ENCODE measurements at regions not wholly inside any gene's neighbourhood (a gene's known extent, or its start where the extent isn't known, plus 50 kb on each side); places are given as distances from the start of the nearest gene placed in this dataset.
A peak's percentile ranks its signal among the peaks of the same experiment; 100 is the strongest.
"Not testable (repeated sequence)": the region's sequence is repeated elsewhere in the genome, so short reads cannot be mapped to it uniquely, and the experiment has no call there.

DNA sequence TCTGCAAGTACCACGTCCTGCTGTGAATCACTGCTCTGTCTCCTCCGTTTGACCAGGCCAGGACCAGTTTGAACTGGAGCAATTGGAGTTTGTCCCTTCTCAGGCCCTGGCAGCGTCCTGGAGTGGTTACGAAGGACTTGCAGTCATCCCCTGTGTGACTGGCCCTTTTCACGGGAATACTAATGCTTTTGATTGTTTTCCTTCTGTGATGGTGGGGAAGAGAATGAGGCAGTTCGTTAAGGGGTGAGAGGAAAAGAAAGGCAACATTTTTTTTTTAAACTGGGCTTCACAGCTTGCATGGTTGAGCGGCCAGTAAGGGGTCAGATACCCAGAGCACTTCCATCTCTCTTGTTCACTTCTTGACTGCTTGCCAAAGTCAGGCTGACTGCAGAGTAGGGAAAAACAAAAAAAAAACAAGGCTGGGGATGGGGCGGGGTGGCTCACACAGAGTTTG is 153.5 kb upstream of the STK32A start:
- Mint-ChIP-seq H3K27ac (no peak overlapping the region), H3K27me3 (no peaks in the 10 kb centered on the region), H3K4me1 (no peaks in the 10 kb centered on the region), H3K9me3 (no peaks in the 10 kb centered on the region), H3K36me3 (no peaks in the 10 kb centered on the region), H3K4me3 (no peak overlapping the region)
- DNase-seq: no peak
- CTCF ChIA-PET: no interaction called here

DNA sequence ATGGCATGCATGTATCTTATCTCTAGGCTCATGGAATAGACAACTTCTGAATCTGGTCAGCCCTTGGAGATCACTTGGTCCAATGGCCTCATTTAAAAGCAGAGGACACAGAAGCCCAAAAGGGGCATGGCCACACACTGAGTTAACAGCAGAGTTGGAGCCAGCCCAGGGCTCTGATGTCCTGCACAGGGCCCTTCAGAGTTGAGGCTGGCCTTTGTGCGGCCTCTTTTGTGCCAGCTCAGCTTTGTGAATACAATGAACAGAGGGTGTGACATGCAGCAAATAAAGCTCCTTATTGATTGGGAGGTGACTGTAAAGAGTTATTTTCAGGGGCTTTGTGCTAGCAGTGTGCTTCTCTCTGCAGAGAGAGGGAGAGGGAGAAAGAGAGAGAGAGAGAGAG is 150.1 kb upstream of the STK32A start:
- H3K27ac Mint-ChIP-seq: no peak overlapping the region
- no peak for DNase-seq
- no peaks in the 10 kb centered on the region for H3K9me3 Mint-ChIP-seq
- no peak overlapping the region for H3K4me3 Mint-ChIP-seq
- H3K27me3 Mint-ChIP-seq: no peaks in the 10 kb centered on the region
- H3K4me1 Mint-ChIP-seq: no peaks in the 10 kb centered on the region
- H3K36me3 Mint-ChIP-seq: no peaks in the 10 kb centered on the region
- CTCF ChIA-PET: interaction anchor here (1.7 kb wide), 1 partner anchor 14 kb away, joined by 4 read pairs; no protein-coding TSS in a partner anchor

DNA sequence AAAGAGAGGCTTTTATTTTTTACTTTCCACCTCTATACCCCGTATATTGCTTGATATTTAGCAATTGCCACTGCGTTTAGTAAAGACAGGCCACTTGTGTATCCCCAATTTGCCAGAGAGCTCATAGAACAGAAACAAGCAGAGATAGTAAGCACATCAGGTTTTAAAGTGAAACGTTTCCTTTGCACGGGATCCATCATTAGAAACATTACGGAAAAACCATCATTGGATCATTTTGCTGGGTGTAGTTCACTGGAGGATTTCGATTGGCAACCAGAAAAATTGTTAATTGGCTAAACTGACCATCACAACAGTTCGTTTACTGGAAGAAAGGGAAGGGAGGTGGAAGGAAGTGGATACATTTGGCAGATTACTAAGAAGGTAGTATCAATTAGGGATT is 149.4 kb upstream of the STK32A start:
- Mint-ChIP-seq H3K4me1 (no peaks in the 10 kb centered on the region), H3K27me3 (no peaks in the 10 kb centered on the region), H3K36me3 (no peaks in the 10 kb centered on the region), H3K4me3 (no peak overlapping the region), H3K27ac (no peak overlapping the region), H3K9me3 (no peaks in the 10 kb centered on the region)
- CTCF ChIA-PET: interaction anchor here (1.7 kb wide), 1 partner anchor 13 kb away, joined by 4 read pairs; no protein-coding TSS in a partner anchor
- DNase-seq: no peak

DNA sequence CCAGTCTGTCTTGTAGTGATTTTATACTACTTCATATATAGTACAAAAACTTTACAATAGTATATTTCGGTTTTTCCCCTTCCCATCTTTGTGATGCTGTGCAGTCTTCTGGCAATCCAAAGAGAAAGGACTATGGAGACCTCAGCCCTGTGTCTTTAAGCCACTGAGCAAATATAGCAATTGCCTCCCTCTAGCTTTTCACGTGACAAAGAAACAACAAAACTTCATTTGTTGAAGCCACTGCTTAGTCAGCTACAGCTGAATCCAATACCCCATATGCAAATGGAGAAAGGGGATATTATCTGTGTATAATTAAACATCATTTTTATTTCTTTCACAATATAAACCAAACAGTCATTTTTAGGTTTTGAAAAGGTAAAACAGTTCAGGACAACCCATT is 142.8 kb upstream of the STK32A start:
- no peak for DNase-seq
- Mint-ChIP-seq H3K4me3 (no peak overlapping the region), H3K27ac (no peak overlapping the region), H3K36me3 (no peaks in the 10 kb centered on the region), H3K9me3 (no peaks in the 10 kb centered on the region), H3K27me3 (no peaks in the 10 kb centered on the region), H3K4me1 (no peaks in the 10 kb centered on the region)
- CTCF ChIA-PET: no interaction called here

DNA sequence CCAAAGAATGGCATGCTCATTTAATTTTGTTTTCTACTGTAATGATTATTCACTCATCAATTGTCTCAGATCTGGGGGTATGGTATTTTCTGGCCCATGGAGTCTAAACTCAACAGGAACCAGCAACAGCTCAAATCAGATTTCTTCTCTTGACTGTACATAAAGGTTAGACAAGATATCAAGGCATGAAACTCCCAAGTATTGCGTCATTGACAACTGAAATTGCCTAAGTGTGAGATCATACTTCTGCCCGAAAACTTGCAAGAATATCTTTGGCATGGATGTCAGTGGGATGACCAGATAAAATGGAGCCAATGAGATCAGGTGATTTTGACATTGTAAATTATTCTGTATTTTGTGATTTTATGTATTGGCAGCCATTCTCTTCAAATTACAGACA is 141.7 kb upstream of the STK32A start:
- H3K4me3 Mint-ChIP-seq: no peak overlapping the region
- H3K9me3 Mint-ChIP-seq: no peaks in the 10 kb centered on the region
- no peak overlapping the region for H3K27ac Mint-ChIP-seq
- H3K27me3 Mint-ChIP-seq: no peaks in the 10 kb centered on the region
- no peaks in the 10 kb centered on the region for H3K36me3 Mint-ChIP-seq
- DNase-seq: no peak
- CTCF ChIA-PET: no interaction called here
- no peaks in the 10 kb centered on the region for H3K4me1 Mint-ChIP-seq

DNA sequence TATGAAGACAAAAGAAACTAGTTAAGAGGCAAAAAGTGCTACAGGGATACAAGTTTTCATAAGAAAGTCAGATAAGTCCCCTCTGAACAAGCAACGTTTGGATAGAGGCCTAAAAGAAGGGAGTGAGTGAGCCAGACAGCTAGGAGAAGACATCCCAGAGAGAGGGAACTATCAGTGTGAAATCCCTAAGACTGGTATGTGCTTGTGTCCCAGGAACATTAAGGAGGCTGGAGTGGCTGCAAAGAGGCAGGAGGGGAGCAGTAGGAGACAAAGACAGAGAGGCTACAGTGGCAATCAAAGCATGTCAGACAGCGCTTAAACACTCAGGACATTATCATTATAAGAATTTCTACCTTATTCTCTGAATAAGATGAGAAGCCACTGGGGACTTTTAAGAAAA is 139.1 kb upstream of the STK32A start:
- Mint-ChIP-seq H3K9me3 (no peaks in the 10 kb centered on the region), H3K4me3 (no peak overlapping the region), H3K4me1 (no peaks in the 10 kb centered on the region), H3K36me3 (no peaks in the 10 kb centered on the region), H3K27me3 (no peaks in the 10 kb centered on the region), H3K27ac (no peak overlapping the region)
- DNase-seq: no peak
- CTCF ChIA-PET: no interaction called here

DNA sequence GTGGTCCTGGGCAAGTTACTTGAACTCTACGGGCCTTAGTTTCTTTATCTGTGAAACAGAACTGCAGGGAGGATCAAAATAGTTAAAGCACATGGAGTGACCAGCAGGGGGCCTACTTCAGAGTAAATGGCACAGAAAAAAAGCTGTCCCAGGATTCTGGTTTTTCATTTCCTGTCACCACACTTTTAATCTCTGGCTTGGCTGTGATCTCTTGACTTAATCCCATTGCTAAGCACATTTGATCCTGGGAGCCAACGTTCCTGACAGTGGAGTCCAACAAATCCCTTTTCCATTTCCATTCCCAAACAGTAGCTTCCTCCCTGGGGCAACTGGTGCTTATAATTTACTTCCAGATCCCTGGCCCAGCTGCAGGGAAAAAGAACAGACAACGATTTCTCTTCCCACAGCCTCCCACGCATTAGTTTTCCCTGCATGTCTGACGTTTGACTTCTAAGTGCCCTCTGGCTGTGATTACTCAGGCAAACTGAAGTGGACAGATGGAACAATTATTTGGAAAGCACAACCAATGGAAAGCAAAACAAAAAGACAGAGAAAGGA is 136.5 kb upstream of the STK32A start:
- no peak overlapping the region for H3K4me3 Mint-ChIP-seq
- no peaks in the 10 kb centered on the region for H3K36me3 Mint-ChIP-seq
- no peaks in the 10 kb centered on the region for H3K9me3 Mint-ChIP-seq
- CTCF ChIA-PET: interaction anchor here (0.8 to 3.0 kb wide), 4 partner anchors 10 to 1331 kb away, joined by 3 to 15 read pairs (median 4); no protein-coding TSS in a partner anchor
- no peaks in the 10 kb centered on the region for H3K27me3 Mint-ChIP-seq
- peak; percentile 29 for DNase-seq
- no peaks in the 10 kb centered on the region for H3K4me1 Mint-ChIP-seq
- H3K27ac Mint-ChIP-seq: no peak overlapping the region

DNA sequence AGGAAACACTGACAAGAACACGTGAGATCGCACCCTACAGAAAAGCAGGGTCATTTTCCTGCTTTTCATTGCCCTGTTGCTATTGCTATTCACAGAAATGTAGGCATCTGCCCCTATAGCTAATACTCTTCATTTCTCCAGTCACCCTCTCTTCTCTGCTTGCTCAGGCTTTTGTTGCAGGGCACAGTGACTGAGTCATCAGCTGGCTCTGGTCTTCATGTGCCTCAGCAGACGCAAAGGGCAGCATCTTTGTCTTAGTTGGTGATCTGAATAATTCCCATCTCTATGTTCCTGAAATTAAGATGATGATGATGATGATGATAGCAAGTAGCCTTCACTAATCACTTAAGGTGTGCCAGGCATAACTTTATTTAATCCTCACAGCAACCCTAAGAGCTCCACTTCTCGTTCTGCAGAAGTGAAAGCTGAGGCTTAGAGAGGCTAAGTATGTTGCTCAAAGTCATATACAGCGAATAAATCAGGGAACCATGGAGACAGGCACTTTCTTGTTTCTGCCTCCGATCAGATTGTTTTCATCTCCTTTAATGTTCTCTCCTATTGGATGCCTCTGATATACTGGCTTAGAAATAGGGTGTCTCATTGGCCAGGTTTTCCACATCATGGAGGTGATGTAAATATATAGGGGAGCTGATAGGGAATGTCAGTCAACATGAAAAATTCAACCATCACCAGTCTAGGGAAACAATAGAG is 133.0 kb upstream of the STK32A start:
- Mint-ChIP-seq H3K27me3 (no peaks in the 10 kb centered on the region), H3K9me3 (no peaks in the 10 kb centered on the region), H3K4me1 (no peaks in the 10 kb centered on the region), H3K4me3 (no peak overlapping the region), H3K27ac (no peak overlapping the region), H3K36me3 (no peaks in the 10 kb centered on the region)
- CTCF ChIA-PET: interaction anchor here (1.0 kb wide), 1 partner anchor 51 kb away, joined by 3 read pairs; no protein-coding TSS in a partner anchor
- DNase-seq: no peak

DNA sequence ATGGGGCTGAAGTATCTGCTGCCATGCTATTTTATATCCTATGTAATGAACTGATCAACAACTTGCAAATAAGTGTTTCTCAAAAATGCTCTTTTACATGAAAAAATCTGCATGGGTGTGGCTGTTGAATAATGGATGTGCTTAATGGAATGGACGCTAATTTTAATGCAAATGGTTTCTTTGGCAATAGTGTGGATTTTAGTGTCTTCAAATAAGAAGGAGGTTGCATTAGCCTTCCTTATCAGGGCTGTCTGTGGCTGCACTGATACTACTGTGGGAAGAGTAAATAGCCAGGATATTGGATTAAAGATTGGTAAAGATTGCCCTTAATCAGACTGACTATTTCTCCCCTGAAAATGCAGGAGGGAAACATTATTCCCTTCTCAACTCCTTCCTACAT is 121.9 kb upstream of the STK32A start:
- DNase-seq: no peak
- Mint-ChIP-seq H3K9me3 (no peaks in the 10 kb centered on the region), H3K4me3 (no peak overlapping the region), H3K27ac (no peak overlapping the region), H3K27me3 (no peaks in the 10 kb centered on the region), H3K36me3 (no peaks in the 10 kb centered on the region), H3K4me1 (no peaks in the 10 kb centered on the region)
- CTCF ChIA-PET: no interaction called here

DNA sequence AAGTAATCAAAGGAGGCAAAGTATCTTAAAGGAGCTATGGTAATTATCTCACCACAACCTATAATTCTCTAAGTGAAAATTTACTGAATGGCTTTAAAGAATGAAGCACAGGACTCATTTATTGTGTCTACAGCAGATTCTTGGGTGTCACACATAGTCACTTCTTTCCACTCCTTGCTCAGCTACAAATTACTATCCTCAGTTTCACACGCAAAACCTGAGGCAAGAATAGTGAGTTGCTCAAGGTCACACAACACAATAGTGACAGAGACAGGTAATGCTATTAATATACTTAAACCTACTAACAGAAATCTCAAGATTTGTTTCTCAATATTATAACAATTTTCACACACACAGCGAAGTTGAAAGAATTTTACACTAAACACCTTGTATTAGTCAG is 120.9 kb upstream of the STK32A start:
- no peak overlapping the region for H3K27ac Mint-ChIP-seq
- no peak for DNase-seq
- no peak overlapping the region for H3K4me3 Mint-ChIP-seq
- no peaks in the 10 kb centered on the region for H3K36me3 Mint-ChIP-seq
- H3K9me3 Mint-ChIP-seq: no peaks in the 10 kb centered on the region
- CTCF ChIA-PET: no interaction called here
- H3K4me1 Mint-ChIP-seq: no peaks in the 10 kb centered on the region
- no peaks in the 10 kb centered on the region for H3K27me3 Mint-ChIP-seq

DNA sequence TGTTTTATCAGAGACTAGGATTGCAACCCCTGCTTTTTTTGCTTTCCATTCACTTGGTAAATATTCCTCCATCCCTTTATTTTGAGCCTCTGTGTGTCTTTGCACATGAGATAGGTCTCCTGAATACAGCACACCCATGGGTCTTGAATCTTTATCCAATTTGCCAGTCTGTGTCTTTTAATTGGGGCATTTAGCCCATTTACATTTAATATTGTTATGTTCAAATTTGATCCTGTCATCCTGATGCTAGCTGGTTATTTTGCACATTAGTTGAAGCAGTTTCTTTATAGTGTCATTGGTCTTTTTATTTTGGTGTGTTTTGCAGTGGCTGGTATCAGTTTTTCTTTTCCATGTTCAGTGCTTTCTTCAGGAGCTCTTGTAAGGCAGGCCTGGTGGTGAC is 95.1 kb upstream of the STK32A start:
- DNase-seq, H3K27me3 Mint-ChIP-seq, H3K36me3 Mint-ChIP-seq, H3K4me1 Mint-ChIP-seq, H3K27ac Mint-ChIP-seq, CTCF ChIA-PET, H3K4me3 Mint-ChIP-seq: not testable (repeated sequence)
- H3K9me3 Mint-ChIP-seq: peaks cover 29% of the 10 kb centered on the region

DNA sequence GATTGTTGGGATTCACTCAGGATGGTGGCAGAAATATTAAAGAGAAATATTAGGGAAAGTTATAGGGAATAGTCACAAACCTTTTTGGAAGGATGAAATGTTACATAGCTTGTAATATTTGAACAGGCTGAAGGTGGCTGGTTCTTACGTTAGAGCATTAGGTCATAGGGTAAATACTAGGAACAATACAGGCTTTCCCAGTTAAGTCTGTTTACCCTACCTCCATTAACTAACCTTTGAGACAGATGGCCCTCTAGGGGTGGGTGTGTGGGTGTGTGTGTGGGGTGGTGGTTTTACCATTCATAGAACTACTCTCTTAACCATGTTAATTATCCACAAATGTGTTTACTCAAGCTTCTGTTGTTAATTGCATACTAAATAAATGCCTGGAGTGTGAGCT is 94.3 kb upstream of the STK32A start:
- no peak for DNase-seq
- Mint-ChIP-seq H3K4me1 (no peaks in the 10 kb centered on the region), H3K27me3 (no peaks in the 10 kb centered on the region), H3K4me3 (no peak overlapping the region), H3K36me3 (no peaks in the 10 kb centered on the region), H3K27ac (no peak overlapping the region), H3K9me3 (peaks cover 29% of the 10 kb centered on the region)
- CTCF ChIA-PET: no interaction called here

DNA sequence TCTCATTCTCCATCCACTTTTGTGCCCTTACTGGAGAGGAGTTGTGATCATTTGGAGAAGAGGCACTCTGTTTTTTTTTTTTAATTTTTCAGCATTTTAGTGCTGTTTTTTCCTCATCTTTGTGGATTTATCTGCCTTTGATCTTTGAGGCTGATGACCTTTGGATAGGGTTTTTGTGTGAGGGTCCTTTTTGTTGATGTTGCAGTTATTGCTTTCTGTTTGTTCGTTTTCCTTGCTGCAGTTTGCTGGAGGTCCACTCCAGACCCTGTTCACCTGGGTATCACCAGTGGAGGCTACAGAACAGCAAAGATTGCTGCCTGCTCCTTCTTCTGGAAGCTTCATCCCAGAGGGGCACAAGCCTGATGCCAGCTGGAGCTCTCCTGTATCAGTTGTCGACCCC is 93.2 kb upstream of the STK32A start:
- peaks cover 27% of the 10 kb centered on the region for H3K9me3 Mint-ChIP-seq
- H3K4me1 Mint-ChIP-seq, H3K4me3 Mint-ChIP-seq, CTCF ChIA-PET, H3K36me3 Mint-ChIP-seq, DNase-seq, H3K27me3 Mint-ChIP-seq, H3K27ac Mint-ChIP-seq: not testable (repeated sequence)

DNA sequence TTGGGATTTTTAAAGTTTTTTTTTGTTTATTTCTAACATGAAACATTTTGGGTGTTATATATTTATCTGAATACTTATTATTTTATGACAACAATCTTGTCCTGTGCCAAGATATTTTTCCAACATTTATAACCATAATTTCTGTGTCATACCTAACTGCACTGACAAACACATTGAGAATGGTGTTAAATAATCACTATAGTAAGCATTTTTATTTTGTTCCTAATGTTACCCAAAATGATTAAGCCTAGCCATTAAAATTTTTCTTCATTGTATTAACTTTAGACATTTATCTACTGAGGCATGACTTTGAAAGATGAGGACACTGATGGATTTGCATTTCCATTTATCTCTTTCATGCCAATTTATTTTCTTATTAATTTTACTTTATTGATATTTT is 91.6 kb upstream of the STK32A start:
- Mint-ChIP-seq H3K4me3 (no peak overlapping the region), H3K4me1 (no peaks in the 10 kb centered on the region), H3K36me3 (no peaks in the 10 kb centered on the region), H3K9me3 (peaks cover 20% of the 10 kb centered on the region), H3K27me3 (no peaks in the 10 kb centered on the region), H3K27ac (no peak overlapping the region)
- no peak for DNase-seq
- CTCF ChIA-PET: no interaction called here

DNA sequence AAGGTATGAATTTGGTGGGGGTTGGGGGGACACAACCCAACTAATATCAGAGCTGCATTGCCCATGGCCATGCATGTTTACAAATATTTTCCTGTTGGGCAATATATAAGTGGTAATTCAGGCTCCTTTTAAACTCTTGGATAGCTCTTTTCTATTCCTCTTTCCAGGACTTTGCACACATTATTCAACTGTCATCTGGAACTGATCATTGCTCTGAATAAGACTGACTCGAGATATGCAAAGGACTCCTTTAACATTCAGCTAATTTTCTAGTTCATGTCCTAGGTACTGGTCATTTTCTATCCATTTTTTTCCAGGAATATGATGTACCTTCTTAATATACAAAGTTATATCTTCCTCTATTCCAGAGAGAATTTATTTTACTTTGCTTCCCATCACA is 89.5 kb upstream of the STK32A start:
- DNase-seq: no peak
- Mint-ChIP-seq H3K9me3 (peaks cover 5% of the 10 kb centered on the region), H3K4me3 (no peak overlapping the region), H3K27me3 (no peaks in the 10 kb centered on the region), H3K27ac (no peak overlapping the region), H3K36me3 (no peaks in the 10 kb centered on the region), H3K4me1 (no peaks in the 10 kb centered on the region)
- CTCF ChIA-PET: interaction anchor here (0.9 kb wide), 1 partner anchor 44 kb away, joined by 3 read pairs; no protein-coding TSS in a partner anchor

Measured in activated naive CD4-positive, alpha-beta T cell treated with anti-CD3 and anti-CD28 coated beads, Interleukin-2, amount 10 ng/mL, durations not matched to agents 7 days and 5 days (primary cell).